ENCODE measurements at regions not wholly inside any gene's neighbourhood (a gene's known extent, or its start where the extent isn't known, plus 50 kb on each side); places are given as distances from the start of the nearest gene placed in this dataset.

DNA sequence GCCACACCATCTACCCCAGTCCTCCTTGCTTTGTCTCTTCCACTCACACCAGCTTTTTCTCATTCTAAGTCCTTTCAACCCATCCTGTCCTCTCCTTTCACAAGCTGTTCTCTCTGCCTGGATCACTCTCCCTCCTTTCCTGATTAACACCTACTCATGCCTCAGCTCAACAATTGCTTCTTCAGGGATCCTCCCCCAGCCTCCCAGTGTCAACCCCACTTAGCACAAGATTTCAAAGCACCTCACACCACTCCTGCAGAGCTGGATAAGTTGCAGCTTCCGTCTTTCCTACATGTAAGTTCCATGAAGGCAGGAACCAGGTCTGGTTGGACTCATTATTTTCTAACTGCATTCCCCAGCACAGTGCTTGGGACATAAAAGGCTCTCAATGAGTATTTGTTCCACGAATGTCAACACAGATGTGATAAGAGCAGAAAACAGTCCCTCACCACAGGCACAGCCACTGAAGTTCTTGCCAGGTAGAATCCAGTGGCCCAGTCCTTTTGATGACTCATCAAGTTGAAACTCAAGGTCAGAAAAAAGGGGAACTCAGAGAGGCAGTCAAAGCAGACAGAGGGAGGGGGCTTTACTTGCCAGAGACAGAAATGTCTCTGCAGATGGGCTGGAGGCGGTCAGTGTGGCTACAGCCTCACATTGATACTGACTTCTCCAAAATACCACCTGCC is 193.4 kb upstream of the PRDM1 start:
- ATAC-seq = no peak
- TF ChIP-seq CSDC2 (CRISPR knock-in tag; IDR thresholded peaks at IDR 0.05) (no peak), ARNTL (CRISPR knock-in tag; IDR thresholded peaks at IDR 0.05; ENCODE audit: borderline replicate concordance, low read depth) (no peak), ZC3H10 (CRISPR knock-in tag; IDR thresholded peaks at IDR 0.05) (no peak), ZNF70 (CRISPR knock-in tag; IDR thresholded peaks at IDR 0.05) (no peak)
- TF ChIP-seq, protein P1, sequence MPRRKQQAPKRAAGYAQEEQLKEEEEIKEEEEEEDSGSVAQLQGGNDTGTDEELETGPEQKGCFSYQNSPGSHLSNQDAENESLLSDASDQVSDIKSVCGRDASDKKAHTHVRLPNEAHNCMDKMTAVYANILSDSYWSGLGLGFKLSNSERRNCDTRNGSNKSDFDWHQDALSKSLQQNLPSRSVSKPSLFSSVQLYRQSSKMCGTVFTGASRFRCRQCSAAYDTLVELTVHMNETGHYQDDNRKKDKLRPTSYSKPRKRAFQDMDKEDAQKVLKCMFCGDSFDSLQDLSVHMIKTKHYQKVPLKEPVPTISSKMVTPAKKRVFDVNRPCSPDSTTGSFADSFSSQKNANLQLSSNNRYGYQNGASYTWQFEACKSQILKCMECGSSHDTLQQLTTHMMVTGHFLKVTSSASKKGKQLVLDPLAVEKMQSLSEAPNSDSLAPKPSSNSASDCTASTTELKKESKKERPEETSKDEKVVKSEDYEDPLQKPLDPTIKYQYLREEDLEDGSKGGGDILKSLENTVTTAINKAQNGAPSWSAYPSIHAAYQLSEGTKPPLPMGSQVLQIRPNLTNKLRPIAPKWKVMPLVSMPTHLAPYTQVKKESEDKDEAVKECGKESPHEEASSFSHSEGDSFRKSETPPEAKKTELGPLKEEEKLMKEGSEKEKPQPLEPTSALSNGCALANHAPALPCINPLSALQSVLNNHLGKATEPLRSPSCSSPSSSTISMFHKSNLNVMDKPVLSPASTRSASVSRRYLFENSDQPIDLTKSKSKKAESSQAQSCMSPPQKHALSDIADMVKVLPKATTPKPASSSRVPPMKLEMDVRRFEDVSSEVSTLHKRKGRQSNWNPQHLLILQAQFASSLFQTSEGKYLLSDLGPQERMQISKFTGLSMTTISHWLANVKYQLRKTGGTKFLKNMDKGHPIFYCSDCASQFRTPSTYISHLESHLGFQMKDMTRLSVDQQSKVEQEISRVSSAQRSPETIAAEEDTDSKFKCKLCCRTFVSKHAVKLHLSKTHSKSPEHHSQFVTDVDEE (CRISPR knock-in tag; IDR thresholded peaks at IDR 0.05) = no peak
- TF ChIP-seq, protein P2, sequence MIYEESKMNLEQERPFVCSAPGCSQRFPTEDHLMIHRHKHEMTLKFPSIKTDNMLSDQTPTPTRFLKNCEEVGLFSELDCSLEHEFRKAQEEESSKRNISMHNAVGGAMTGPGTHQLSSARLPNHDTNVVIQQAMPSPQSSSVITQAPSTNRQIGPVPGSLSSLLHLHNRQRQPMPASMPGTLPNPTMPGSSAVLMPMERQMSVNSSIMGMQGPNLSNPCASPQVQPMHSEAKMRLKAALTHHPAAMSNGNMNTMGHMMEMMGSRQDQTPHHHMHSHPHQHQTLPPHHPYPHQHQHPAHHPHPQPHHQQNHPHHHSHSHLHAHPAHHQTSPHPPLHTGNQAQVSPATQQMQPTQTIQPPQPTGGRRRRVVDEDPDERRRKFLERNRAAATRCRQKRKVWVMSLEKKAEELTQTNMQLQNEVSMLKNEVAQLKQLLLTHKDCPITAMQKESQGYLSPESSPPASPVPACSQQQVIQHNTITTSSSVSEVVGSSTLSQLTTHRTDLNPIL (CRISPR knock-in tag; IDR thresholded peaks at IDR 0.05; ENCODE audit: low read depth) = no peak

DNA sequence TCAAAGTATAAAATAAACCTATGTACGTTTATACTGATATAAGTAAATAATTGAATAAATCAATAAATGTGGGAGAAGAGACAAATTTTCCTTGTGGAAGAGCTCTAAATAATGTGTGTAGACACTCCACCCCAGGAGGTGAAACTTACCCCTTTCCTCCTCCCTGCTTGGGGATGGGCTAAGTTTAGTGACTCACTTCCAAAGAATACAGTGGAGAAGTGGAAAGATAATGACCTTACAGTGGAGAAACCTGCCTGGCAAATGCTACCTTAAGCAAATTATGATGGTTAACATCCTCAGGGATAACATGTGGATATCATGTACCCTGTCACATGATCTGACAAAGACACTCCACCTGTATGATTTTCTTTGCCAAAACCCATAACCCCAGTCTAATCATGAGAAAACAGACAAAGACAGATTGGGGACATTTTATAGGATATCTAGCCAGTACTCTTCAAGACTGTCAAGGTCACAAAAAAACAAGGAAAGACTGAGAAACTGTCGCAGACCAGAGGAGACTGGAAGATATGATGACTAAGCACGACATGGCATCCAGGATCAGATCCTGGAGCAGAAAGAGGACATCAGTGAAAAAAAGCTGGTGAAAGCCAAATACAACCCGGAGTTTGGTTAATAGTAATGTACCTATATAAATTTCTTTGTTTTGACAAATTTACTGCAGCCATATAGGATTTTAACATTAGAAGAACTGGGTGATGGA is 195.5 kb upstream of the PRDM1 start:
- no peak for ATAC-seq
- TF ChIP-seq SNAI2 (CRISPR knock-in tag; IDR thresholded peaks at IDR 0.05) (no peak), OSR1 (CRISPR knock-in tag; IDR thresholded peaks at IDR 0.05) (no peak), BACH2 (CRISPR knock-in tag; IDR thresholded peaks at IDR 0.05; ENCODE audit: borderline replicate concordance) (no peak), TCF4 (CRISPR knock-in tag; IDR thresholded peaks at IDR 0.05; ENCODE audit: borderline replicate concordance) (no peak), ZFP30 (CRISPR knock-in tag; IDR thresholded peaks at IDR 0.05) (no peak), PPARA (CRISPR knock-in tag; IDR thresholded peaks at IDR 0.05; ENCODE audit: borderline replicate concordance) (no peak), GLIS3 (CRISPR knock-in tag; IDR thresholded peaks at IDR 0.05) (no peak), ZC3H10 (CRISPR knock-in tag; IDR thresholded peaks at IDR 0.05) (no peak), ZNF565 (CRISPR knock-in tag; conservative IDR thresholded peaks at IDR 0.05; ENCODE audit: low read depth) (no peak), ZFP3 (CRISPR knock-in tag; IDR thresholded peaks at IDR 0.05) (no peak), ZNF8 (CRISPR knock-in tag; IDR thresholded peaks at IDR 0.05) (no peak), ZNF70 (CRISPR knock-in tag; IDR thresholded peaks at IDR 0.05) (no peak), RARB (CRISPR knock-in tag; IDR thresholded peaks at IDR 0.05) (no peak), ARNTL (CRISPR knock-in tag; IDR thresholded peaks at IDR 0.05; ENCODE audit: borderline replicate concordance, low read depth) (no peak), ESRRG (CRISPR knock-in tag; IDR thresholded peaks at IDR 0.05) (no peak), TOX (CRISPR knock-in tag; IDR thresholded peaks at IDR 0.05; ENCODE audit: borderline replicate concordance) (no peak)
- TF ChIP-seq, protein P3, sequence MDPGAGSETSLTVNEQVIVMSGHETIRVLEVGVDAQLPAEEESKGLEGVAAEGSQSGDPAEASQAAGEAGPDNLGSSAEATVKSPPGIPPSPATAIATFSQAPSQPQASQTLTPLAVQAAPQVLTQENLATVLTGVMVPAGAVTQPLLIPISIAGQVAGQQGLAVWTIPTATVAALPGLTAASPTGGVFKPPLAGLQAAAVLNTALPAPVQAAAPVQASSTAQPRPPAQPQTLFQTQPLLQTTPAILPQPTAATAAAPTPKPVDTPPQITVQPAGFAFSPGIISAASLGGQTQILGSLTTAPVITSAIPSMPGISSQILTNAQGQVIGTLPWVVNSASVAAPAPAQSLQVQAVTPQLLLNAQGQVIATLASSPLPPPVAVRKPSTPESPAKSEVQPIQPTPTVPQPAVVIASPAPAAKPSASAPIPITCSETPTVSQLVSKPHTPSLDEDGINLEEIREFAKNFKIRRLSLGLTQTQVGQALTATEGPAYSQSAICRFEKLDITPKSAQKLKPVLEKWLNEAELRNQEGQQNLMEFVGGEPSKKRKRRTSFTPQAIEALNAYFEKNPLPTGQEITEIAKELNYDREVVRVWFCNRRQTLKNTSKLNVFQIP (CRISPR knock-in tag; IDR thresholded peaks at IDR 0.05; ENCODE audit: borderline replicate concordance, low read depth) = no peak
- TF ChIP-seq, protein P2 (CRISPR knock-in tag; IDR thresholded peaks at IDR 0.05; ENCODE audit: low read depth) = no peak
- TF ChIP-seq, protein P4, sequence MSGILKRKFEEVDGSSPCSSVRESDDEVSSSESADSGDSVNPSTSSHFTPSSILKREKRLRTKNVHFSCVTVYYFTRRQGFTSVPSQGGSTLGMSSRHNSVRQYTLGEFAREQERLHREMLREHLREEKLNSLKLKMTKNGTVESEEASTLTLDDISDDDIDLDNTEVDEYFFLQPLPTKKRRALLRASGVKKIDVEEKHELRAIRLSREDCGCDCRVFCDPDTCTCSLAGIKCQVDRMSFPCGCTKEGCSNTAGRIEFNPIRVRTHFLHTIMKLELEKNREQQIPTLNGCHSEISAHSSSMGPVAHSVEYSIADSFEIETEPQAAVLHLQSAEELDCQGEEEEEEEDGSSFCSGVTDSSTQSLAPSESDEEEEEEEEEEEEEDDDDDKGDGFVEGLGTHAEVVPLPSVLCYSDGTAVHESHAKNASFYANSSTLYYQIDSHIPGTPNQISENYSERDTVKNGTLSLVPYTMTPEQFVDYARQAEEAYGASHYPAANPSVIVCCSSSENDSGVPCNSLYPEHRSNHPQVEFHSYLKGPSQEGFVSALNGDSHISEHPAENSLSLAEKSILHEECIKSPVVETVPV (CRISPR knock-in tag; IDR thresholded peaks at IDR 0.05) = no peak
- TF ChIP-seq, protein P5, sequence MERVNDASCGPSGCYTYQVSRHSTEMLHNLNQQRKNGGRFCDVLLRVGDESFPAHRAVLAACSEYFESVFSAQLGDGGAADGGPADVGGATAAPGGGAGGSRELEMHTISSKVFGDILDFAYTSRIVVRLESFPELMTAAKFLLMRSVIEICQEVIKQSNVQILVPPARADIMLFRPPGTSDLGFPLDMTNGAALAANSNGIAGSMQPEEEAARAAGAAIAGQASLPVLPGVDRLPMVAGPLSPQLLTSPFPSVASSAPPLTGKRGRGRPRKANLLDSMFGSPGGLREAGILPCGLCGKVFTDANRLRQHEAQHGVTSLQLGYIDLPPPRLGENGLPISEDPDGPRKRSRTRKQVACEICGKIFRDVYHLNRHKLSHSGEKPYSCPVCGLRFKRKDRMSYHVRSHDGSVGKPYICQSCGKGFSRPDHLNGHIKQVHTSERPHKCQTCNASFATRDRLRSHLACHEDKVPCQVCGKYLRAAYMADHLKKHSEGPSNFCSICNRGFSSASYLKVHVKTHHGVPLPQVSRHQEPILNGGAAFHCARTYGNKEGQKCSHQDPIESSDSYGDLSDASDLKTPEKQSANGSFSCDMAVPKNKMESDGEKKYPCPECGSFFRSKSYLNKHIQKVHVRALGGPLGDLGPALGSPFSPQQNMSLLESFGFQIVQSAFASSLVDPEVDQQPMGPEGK (CRISPR knock-in tag; IDR thresholded peaks at IDR 0.05; ENCODE audit: borderline replicate concordance) = no peak

Measured in SK-N-SH treated with all-trans-retinoic acid at 6 μM for 48 hours (cell line).